Cardiac muscle cell (in vitro differentiated cells and primary cell): ENCODE measurements at regions not wholly inside any gene's neighbourhood (a gene's known extent, or its start where the extent isn't known, plus 50 kb on each side); places are given as distances from the start of the nearest gene placed in this dataset.

Experiments
- DNase-seq, 2 donors: peaks; one replicate each; pipeline versions ENCODE4 v3.0.0 to v3.0.0-alpha.2; 2010 to 2017; ENCODE audit warnings: low read depth in 1 of 2, low spot score in 1 of 2
- H3K27ac ChIP-seq: fragments of 200-600 bp; sonication (generic); 2 replicates; pipeline ENCODE4 v1.5.1; 2016
- H3K27me3 ChIP-seq: fragments of 200-600 bp; sonication (generic); 2 replicates; pipeline ENCODE4 v1.6.0; 2016; ENCODE audit warnings: control low read depth
- H3K36me3 ChIP-seq: fragments of 200-600 bp; sonication (generic); 2 replicates; pipeline ENCODE4 v1.5.1; 2016; ENCODE audit warnings: control low read depth
- H3K4me1 ChIP-seq: fragments of 200-600 bp; sonication (generic); 2 replicates; pipeline ENCODE4 v1.8.1; 2017; ENCODE audit warnings: low read depth, mild to moderate bottlenecking, mixed run types
- H3K4me3 ChIP-seq: fragments of 200-600 bp; sonication (generic); 2 replicates; pipeline ENCODE4 v1.5.1; 2016; ENCODE audit warnings: mild to moderate bottlenecking
- H3K9me3 ChIP-seq: fragments of 200-600 bp; sonication (generic); 2 replicates; pipeline ENCODE4 v1.5.1; 2017; ENCODE audit warnings: low read depth, mild to moderate bottlenecking, control low read depth
- CTCF ChIP-seq: IDR thresholded peaks from 2 replicates; pipeline ENCODE4 v1.5.1; 2012; ENCODE audit warnings: low read depth, mild to moderate bottlenecking, low read length

GRCh38 chrX:45749375-45749774 is 548.7 kb upstream of the DIPK2B start:
- Histone ChIP-seq H3K36me3 (no peaks in the 10 kb centered on the region), H3K9me3 (no peaks in the 10 kb centered on the region), H3K4me3 (no peak overlapping the region), H3K27ac (no peak overlapping the region), H3K27me3 (no peaks in the 10 kb centered on the region), H3K4me1 (no peaks in the 10 kb centered on the region)
- TF ChIP-seq CTCF, result peak; percentile 44
- DNase-seq, result no peak

GRCh38 chrX:45748369-45748774 is 547.7 kb upstream of the DIPK2B start:
- no peak overlapping the region for H3K27ac ChIP-seq
- H3K27me3 ChIP-seq, result no peaks in the 10 kb centered on the region
- H3K4me3 ChIP-seq, result no peak overlapping the region
- H3K4me1 ChIP-seq, result no peaks in the 10 kb centered on the region
- no peaks in the 10 kb centered on the region for H3K36me3 ChIP-seq
- no peaks in the 10 kb centered on the region for H3K9me3 ChIP-seq
- TF ChIP-seq CTCF, result no peak
- no peak for DNase-seq

GRCh38 chrX:45747905-45748304 is 547.2 kb upstream of the DIPK2B start:
- H3K27ac ChIP-seq, result no peak overlapping the region
- H3K4me1 ChIP-seq, result no peaks in the 10 kb centered on the region
- no peak for TF ChIP-seq CTCF
- H3K36me3 ChIP-seq, result no peaks in the 10 kb centered on the region
- no peaks in the 10 kb centered on the region for H3K27me3 ChIP-seq
- no peaks in the 10 kb centered on the region for H3K9me3 ChIP-seq
- no peak for DNase-seq
- H3K4me3 ChIP-seq, result no peak overlapping the region

GRCh38 chrX:45745479-45745878 is 544.8 kb upstream of the DIPK2B start:
- no peak for DNase-seq
- H3K4me3 ChIP-seq, result no peak overlapping the region
- no peaks in the 10 kb centered on the region for H3K27me3 ChIP-seq
- no peak for TF ChIP-seq CTCF
- no peaks in the 10 kb centered on the region for H3K36me3 ChIP-seq
- H3K4me1 ChIP-seq, result no peaks in the 10 kb centered on the region
- H3K9me3 ChIP-seq, result no peaks in the 10 kb centered on the region
- no peak overlapping the region for H3K27ac ChIP-seq

- H3K4me3 ChIP-seq, result no peak overlapping the region
- DNase-seq, result no peak
- no peaks in the 10 kb centered on the region for H3K4me1 ChIP-seq
- no peak for TF ChIP-seq CTCF
- H3K27me3 ChIP-seq, result no peaks in the 10 kb centered on the region
- no peak overlapping the region for H3K27ac ChIP-seq
- no peaks in the 10 kb centered on the region for H3K36me3 ChIP-seq
- peaks cover 2% of the 10 kb centered on the region for H3K9me3 ChIP-seq
Measured at GRCh38 chrX:45743906-45744625, 543.4 kb upstream of the DIPK2B start.

GRCh38 chrX:45743081-45743533 is 542.4 kb upstream of the DIPK2B start:
- no peak overlapping the region for H3K27ac ChIP-seq
- H3K4me1 ChIP-seq, result no peaks in the 10 kb centered on the region
- no peaks in the 10 kb centered on the region for H3K27me3 ChIP-seq
- TF ChIP-seq CTCF, result no peak
- DNase-seq, result no peak
- no peak overlapping the region for H3K4me3 ChIP-seq
- H3K36me3 ChIP-seq, result no peaks in the 10 kb centered on the region
- peaks cover 2% of the 10 kb centered on the region for H3K9me3 ChIP-seq
